IMR-90 (cell line): ENCODE measurements at regions not wholly inside any gene's neighbourhood (a gene's known extent, or its start where the extent isn't known, plus 50 kb on each side); places are given as distances from the start of the nearest gene placed in this dataset.
"Not testable (repeated sequence)": the region's sequence is repeated elsewhere in the genome, so short reads cannot be mapped to it uniquely, and the experiment has no call there.

Experiments
- ATAC-seq: fragments of 200-7000 bp; cut with Tn5 transposase; 2 replicates; pipeline ENCODE4 v1.9.1; 2020; ENCODE audit warnings: low read depth, mild to moderate bottlenecking, moderate library complexity
- BruUV-seq: library from RNA; stranded (reverse); fragments of 400-500 nt; replicated peaks from 2 replicates; lab custom pipeline; 2021; lab: Mats Ljungman, UMichigan
- CTCF ChIA-PET: fragments of 300-600 bp; formaldehyde crosslinking; extraction: SDS; loops from one replicate; lab custom pipeline; 2021; ENCODE audit warnings: antibody characterized with exemption; lab: Yijun Ruan, JAX
- POLR2A ChIA-PET: fragments of 300-600 bp; sonication (Branson Sonifier 250); formaldehyde crosslinking; loops from one replicate; lab custom pipeline; 2022; ENCODE audit warnings: antibody characterized with exemption; ENCODE audit not compliant: unreplicated experiment; lab: Charles Lee
- DNase-seq: peaks from one replicate; pipeline ENCODE4 v3.0.0; 2013
- H2AFZ ChIP-seq: replicated peaks from 2 replicates; pipeline ENCODE3; 2013; ENCODE audit warnings: low read length, mild to moderate bottlenecking; ENCODE audit not compliant: poor library complexity
- H2AK5ac ChIP-seq: 2 replicates; pipeline ENCODE4 v1.6.1; 2013; ENCODE audit warnings: low read depth, low read length, inconsistent platforms
- H2AK9ac ChIP-seq: replicated peaks from 2 replicates; pipeline ENCODE3; 2013; ENCODE audit warnings: mild to moderate bottlenecking, low read depth, low read length, moderate library complexity; ENCODE audit not compliant: poor library complexity
- H2BK120ac ChIP-seq: 2 replicates; pipeline ENCODE4 v1.6.1; 2013; ENCODE audit warnings: low read depth, low read length, inconsistent platforms
- H2BK15ac ChIP-seq: 3 replicates; pipeline ENCODE4 v1.6.1; 2013; ENCODE audit warnings: low read depth, low read length, inconsistent platforms
- H2BK20ac ChIP-seq: 2 replicates; pipeline ENCODE4 v1.6.1; 2013; ENCODE audit warnings: low read depth, mild to moderate bottlenecking, inconsistent platforms, low read length, moderate library complexity
- H2BK5ac ChIP-seq: 2 replicates; pipeline ENCODE4 v1.6.1; 2013; ENCODE audit warnings: mild to moderate bottlenecking, low read depth, low read length, inconsistent platforms; ENCODE audit not compliant: poor library complexity, severe bottlenecking
- H3K14ac ChIP-seq: replicated peaks from 2 replicates; pipeline ENCODE4 v1.6.1; 2013; ENCODE audit warnings: low read depth, low read length, inconsistent platforms
- H3K18ac ChIP-seq: 2 replicates; pipeline ENCODE4 v1.6.1; 2013; ENCODE audit warnings: low read depth, low read length, control low read depth
- H3K23ac ChIP-seq: 2 replicates; pipeline ENCODE4 v1.6.1; 2013; ENCODE audit warnings: low read depth, low read length, inconsistent platforms
- H3K27ac ChIP-seq: 2 replicates; pipeline ENCODE4 v1.5.1; 2013; ENCODE audit warnings: mild to moderate bottlenecking, control low read depth, low read length; ENCODE audit not compliant: insufficient read depth
- H3K27me3 ChIP-seq: 2 replicates; pipeline ENCODE4 v1.6.1; 2013; ENCODE audit warnings: low read length; ENCODE audit not compliant: control insufficient read depth, insufficient read depth
- H3K36me3 ChIP-seq: 2 replicates; pipeline ENCODE4 v1.6.1; 2013; ENCODE audit warnings: low read length, mixed read lengths; ENCODE audit not compliant: control insufficient read depth, insufficient read depth
- H3K4ac ChIP-seq: 2 replicates; pipeline ENCODE4 v1.6.1; 2013; ENCODE audit warnings: low read depth, low read length, inconsistent platforms
- H3K4me1 ChIP-seq: 2 replicates; pipeline ENCODE4 v1.6.1; 2013; ENCODE audit warnings: low read length, mixed read lengths; ENCODE audit not compliant: control insufficient read depth, insufficient read depth
- H3K4me2 ChIP-seq: 2 replicates; pipeline ENCODE4 v1.6.1; 2013; ENCODE audit warnings: low read depth, mild to moderate bottlenecking, control low read depth, low read length, moderate library complexity
- H3K4me3 ChIP-seq: 2 replicates; pipeline ENCODE4 v1.5.1; 2013; ENCODE audit warnings: low read depth, mild to moderate bottlenecking, control low read depth, low read length, moderate library complexity; ENCODE audit not compliant: insufficient read depth
- H3K56ac ChIP-seq: 2 replicates; pipeline ENCODE4 v1.6.1; 2013; ENCODE audit warnings: low read length, inconsistent platforms; ENCODE audit not compliant: insufficient read depth; ENCODE audit errors: extremely low read depth
- H3K79me1 ChIP-seq, 2 experiments: 2 replicates each; pipeline ENCODE4 v1.6.1; 2013; ENCODE audit warnings: low read length in 2 of 2, inconsistent platforms in 1 of 2, low read depth in 1 of 2
- H3K9ac ChIP-seq: 2 replicates; pipeline ENCODE4 v1.6.1; 2013; ENCODE audit warnings: low read depth, low read length, control low read depth
- H3K9me1 ChIP-seq: 2 replicates; pipeline ENCODE4 v1.6.1; 2013; ENCODE audit warnings: low read length, inconsistent platforms; ENCODE audit not compliant: insufficient read depth
- H3K9me3 ChIP-seq: 2 replicates; pipeline ENCODE4 v1.6.1; 2013; ENCODE audit warnings: low read length; ENCODE audit not compliant: control insufficient read depth, insufficient read depth
- H4K20me1 ChIP-seq: 2 replicates; pipeline ENCODE4 v1.6.1; 2013; ENCODE audit warnings: low read length, inconsistent platforms; ENCODE audit not compliant: insufficient read depth
- H4K5ac ChIP-seq: 2 replicates; pipeline ENCODE4 v1.6.1; 2013; ENCODE audit warnings: mild to moderate bottlenecking, low read depth, low read length, control low read depth
- H4K8ac ChIP-seq, 2 experiments: 2 replicates each; pipeline ENCODE4 v1.6.1; 2013; ENCODE audit warnings: low read depth in 2 of 2, low read length in 2 of 2, control low read depth in 1 of 2, inconsistent platforms in 1 of 2
- H4K91ac ChIP-seq: 2 replicates; pipeline ENCODE4 v1.6.1; 2013; ENCODE audit warnings: low read depth, low read length, inconsistent platforms; ENCODE audit not compliant: insufficient read depth
- WGBS, 2 experiments: methylation state at CpG; one replicate each; pipeline versions ENCODE4 v1.1.5 to v1.1.7; 2013; ENCODE audit warnings: missing lambda C conversion rate in 2 of 2; ENCODE audit not compliant: insufficient read length in 1 of 2; ENCODE audit errors: extremely low coverage in 2 of 2; 5-methylcytosine and 5-hydroxymethylcytosine counted together
- dilution Hi-C: fragments of 300-500 bp; cut with HindIII; formaldehyde crosslinking; loops from one replicate; pipeline ENCODE4 v1.14.3; 2018; ENCODE audit warnings: low sequenced_read_pairs; ENCODE audit not compliant: unreplicated experiment
- in situ Hi-C: fragments of 300-500 bp; cut with MboI; formaldehyde crosslinking; loops from 3 replicates; pipeline ENCODE4 v1.14.3; 2019; ENCODE audit warnings: low sequenced_read_pairs, inconsistent platforms, mixed read lengths
- intact Hi-C: fragments of 100-400 bp; cut with micrococcal nuclease; formaldehyde crosslinking; loops from 2 replicates; pipeline ENCODE4 v1.10.0; 2022

GRCh38 chr1:149658175-149658574 lies 74.5 kb downstream of the PPIAL4C start:
- H3K23ac ChIP-seq, CTCF ChIA-PET, dilution Hi-C loops, H2AK5ac ChIP-seq, H4K5ac ChIP-seq, H3K4me1 ChIP-seq, intact Hi-C loops, H3K9me3 ChIP-seq, H3K14ac ChIP-seq, in situ Hi-C loops, H3K27ac ChIP-seq, BruUV-seq, H3K4me3 ChIP-seq, H4K20me1 ChIP-seq, DNase-seq, H3K27me3 ChIP-seq, H3K9me1 ChIP-seq, H3K9ac ChIP-seq, H3K56ac ChIP-seq, H2BK20ac ChIP-seq, H3K36me3 ChIP-seq, H2BK5ac ChIP-seq, H4K8ac ChIP-seq, POLR2A ChIA-PET, H2AFZ ChIP-seq, H2BK15ac ChIP-seq, H3K79me1 ChIP-seq, H3K4ac ChIP-seq, ATAC-seq, H4K91ac ChIP-seq, H3K4me2 ChIP-seq, H3K18ac ChIP-seq, H2BK120ac ChIP-seq, H2AK9ac ChIP-seq: not testable (repeated sequence)
- no CpG with 5 or more reads among the region's 5 CpGs for WGBS, 2 experiments

- H3K23ac ChIP-seq, H2AK5ac ChIP-seq, H4K8ac ChIP-seq, H4K91ac ChIP-seq, H2BK120ac ChIP-seq, POLR2A ChIA-PET, H3K27me3 ChIP-seq, H3K36me3 ChIP-seq, intact Hi-C loops, H2AFZ ChIP-seq, H3K56ac ChIP-seq, H3K9me1 ChIP-seq, H2BK5ac ChIP-seq, H3K4me1 ChIP-seq, H3K14ac ChIP-seq, CTCF ChIA-PET, H3K79me1 ChIP-seq, H3K4ac ChIP-seq, dilution Hi-C loops, H4K20me1 ChIP-seq, BruUV-seq, H2BK20ac ChIP-seq, H3K4me3 ChIP-seq, H3K9me3 ChIP-seq, H2BK15ac ChIP-seq, in situ Hi-C loops, H3K18ac ChIP-seq, H3K27ac ChIP-seq, DNase-seq, H2AK9ac ChIP-seq, H3K4me2 ChIP-seq, H3K9ac ChIP-seq, H4K5ac ChIP-seq: not testable (repeated sequence)
- ATAC-seq: peak; percentile 35; the same call in 1 of the 2 replicates
- no CpG with 5 or more reads among the region's 2 CpGs for WGBS, 2 experiments
These were observed 81.0 kb downstream of the PPIAL4C start for GRCh38 chr1:149664624-149665023.
